ENCODE measurements at regions not wholly inside any gene's neighbourhood (a gene's known extent, or its start where the extent isn't known, plus 50 kb on each side); places are given as distances from the start of the nearest gene placed in this dataset.
A peak's percentile ranks its signal among the peaks of the same experiment; 100 is the strongest.

DNA sequence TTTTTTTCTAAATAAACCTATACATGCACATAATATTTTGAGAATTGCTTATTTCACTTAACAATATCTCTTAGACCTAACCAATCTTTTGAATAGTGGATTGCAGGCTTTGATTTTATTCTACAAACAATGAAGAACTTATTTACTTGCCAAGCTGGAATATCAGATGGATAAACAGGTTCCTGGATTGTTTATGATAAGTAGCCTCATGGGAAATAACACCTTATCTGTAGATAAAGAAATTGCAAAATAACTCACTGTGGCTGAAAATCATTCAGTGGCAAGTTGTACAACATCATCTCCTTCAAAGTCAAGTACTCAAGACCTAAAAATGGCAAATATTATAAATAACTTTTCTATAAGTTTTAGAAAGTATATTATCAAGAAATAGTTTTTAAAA is 335.4 kb upstream of the ATP2B1 start:
- TF ChIP-seq, protein P1, sequence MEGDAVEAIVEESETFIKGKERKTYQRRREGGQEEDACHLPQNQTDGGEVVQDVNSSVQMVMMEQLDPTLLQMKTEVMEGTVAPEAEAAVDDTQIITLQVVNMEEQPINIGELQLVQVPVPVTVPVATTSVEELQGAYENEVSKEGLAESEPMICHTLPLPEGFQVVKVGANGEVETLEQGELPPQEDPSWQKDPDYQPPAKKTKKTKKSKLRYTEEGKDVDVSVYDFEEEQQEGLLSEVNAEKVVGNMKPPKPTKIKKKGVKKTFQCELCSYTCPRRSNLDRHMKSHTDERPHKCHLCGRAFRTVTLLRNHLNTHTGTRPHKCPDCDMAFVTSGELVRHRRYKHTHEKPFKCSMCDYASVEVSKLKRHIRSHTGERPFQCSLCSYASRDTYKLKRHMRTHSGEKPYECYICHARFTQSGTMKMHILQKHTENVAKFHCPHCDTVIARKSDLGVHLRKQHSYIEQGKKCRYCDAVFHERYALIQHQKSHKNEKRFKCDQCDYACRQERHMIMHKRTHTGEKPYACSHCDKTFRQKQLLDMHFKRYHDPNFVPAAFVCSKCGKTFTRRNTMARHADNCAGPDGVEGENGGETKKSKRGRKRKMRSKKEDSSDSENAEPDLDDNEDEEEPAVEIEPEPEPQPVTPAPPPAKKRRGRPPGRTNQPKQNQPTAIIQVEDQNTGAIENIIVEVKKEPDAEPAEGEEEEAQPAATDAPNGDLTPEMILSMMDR (conservative IDR thresholded peaks at IDR 0.05; ENCODE audit: control insufficient read depth, insufficient read depth, low read depth, low read length): no peak
- no peak overlapping the region for H3K4me3 ChIP-seq (ENCODE audit: control insufficient read depth, low read depth, low read length)
- DNase-seq (ENCODE audit: low read depth): no peak

DNA sequence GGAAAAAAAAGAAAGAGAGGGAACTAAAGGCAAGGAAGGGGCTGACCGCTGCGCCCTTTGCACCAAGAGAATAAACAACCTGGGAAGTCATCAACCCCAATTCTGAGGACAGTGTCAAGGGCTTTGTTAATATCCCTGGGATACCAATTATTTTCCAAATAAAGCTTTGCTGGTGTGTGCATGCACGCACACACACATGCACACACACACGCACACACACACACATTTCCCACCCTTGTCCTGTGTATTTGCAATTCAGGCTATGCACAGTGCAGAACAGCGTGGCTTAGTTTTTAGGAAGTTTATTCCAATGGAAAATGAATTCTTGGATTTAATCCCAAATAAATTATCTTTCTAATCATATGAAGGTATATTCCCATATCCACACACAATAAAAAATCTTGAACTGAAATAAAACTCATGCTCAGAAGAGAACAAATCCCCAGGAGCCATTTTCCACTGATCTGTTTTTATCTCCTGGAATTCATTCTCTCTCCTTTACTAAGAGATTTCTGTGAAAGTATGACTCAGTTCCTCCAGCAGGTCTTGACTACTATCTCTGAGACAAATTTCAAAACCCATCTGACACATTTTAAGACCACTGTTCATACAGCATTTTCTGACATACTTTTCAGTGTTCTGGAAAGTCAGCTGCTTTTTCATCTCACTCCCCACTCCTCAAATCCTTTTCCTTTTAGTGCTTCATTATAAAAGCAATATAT is 334.4 kb upstream of the ATP2B1 start:
- TF ChIP-seq, protein P1 (conservative IDR thresholded peaks at IDR 0.05; ENCODE audit: control insufficient read depth, insufficient read depth, low read depth, low read length): no peak
- no peak overlapping the region for H3K4me3 ChIP-seq (ENCODE audit: control insufficient read depth, low read depth, low read length)
- peak; percentile 61 for DNase-seq (ENCODE audit: low read depth)

DNA sequence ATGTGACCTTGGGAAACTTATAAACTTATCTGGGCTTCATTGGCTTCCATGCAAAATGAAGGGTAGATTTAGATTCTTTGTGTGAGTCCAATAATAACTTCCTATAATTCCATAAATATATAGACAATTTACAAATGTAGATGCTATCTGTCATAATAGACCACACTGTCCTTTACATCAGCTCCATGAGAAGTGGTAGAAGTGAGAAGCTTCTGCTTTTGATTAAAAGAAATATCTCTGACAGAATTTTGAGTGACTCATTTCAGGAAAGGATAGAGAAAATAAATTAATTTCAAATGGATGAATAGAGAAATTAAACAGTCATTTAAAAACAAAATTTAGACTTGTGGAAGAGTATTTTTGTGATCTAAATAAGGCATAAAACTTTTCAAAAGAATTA is 329.7 kb upstream of the ATP2B1 start:
- TF ChIP-seq, protein P1 (conservative IDR thresholded peaks at IDR 0.05; ENCODE audit: control insufficient read depth, insufficient read depth, low read depth, low read length): no peak
- peak; percentile 42 for DNase-seq (ENCODE audit: low read depth)
- H3K4me3 ChIP-seq (ENCODE audit: control insufficient read depth, low read depth, low read length): no peak overlapping the region

DNA sequence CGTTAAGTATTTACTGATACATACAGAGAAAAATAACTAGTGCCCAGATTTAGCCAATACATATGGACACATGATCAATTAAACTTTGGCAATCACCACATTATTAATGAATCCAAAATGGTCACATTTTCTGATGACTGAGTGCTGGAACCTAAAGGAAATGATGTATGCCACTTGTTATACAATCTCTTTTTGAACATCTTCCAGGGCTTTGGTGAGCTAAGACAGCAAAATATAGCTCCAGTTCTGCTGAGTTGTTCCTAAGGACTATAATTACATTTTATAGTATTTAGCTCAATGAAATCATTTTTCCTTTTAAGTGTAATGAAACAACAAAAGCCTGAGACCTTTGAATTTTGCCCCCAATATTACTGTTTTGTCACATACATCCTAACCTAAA is 329.1 kb upstream of the ATP2B1 start:
- DNase-seq (ENCODE audit: low read depth): peak; percentile 69
- H3K4me3 ChIP-seq (ENCODE audit: control insufficient read depth, low read depth, low read length): no peak overlapping the region
- TF ChIP-seq, protein P1 (conservative IDR thresholded peaks at IDR 0.05; ENCODE audit: control insufficient read depth, insufficient read depth, low read depth, low read length): no peak

DNA sequence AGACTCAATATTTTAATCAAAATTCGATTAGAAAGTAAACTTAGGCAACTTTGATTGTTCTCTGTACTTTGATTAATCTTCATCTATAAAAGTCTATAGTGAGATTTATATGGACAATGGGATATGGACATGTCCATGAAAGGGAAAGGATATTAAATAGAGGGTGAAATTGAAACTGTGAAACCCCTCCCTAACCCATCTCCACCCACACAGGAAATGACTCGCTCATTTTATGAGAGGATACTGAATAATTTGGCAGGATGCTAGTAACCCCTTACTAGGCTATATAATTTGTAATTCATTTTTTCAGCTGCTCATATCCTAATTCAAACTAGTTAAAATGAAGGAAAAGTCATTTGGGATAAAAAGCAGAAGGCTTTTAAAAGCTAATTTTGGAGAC is 328.0 kb upstream of the ATP2B1 start:
- TF ChIP-seq, protein P1 (conservative IDR thresholded peaks at IDR 0.05; ENCODE audit: control insufficient read depth, insufficient read depth, low read depth, low read length): no peak
- H3K4me3 ChIP-seq (ENCODE audit: control insufficient read depth, low read depth, low read length): no peak overlapping the region
- DNase-seq (ENCODE audit: low read depth): peak; percentile 71

DNA sequence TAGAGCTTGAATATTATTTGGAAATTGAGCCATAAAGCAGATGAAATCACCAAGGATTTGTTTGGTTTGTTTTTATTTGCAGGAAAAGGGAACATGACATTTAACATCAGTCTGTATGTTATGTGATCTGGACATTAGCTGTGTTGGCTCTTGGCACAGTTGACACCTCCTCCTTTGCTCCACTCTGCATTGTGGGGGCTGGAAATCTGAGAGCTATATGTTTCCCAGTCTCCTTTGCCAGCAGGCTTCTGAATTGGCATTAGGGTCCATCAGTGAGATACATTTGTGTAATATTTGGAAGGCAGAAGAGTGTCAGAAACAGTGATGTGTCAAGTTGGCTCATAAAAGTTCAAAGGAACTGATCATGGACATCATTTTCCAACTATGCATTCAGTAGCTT is 322.1 kb upstream of the ATP2B1 start:
- DNase-seq (ENCODE audit: low read depth): no peak
- no peak overlapping the region for H3K4me3 ChIP-seq (ENCODE audit: control insufficient read depth, low read depth, low read length)
- TF ChIP-seq, protein P1 (conservative IDR thresholded peaks at IDR 0.05; ENCODE audit: control insufficient read depth, insufficient read depth, low read depth, low read length): no peak

Measured in fibroblast of mammary gland (primary cell).